Activated CD4-positive, alpha-beta T cell treated with anti-CD3 and anti-CD28 coated beads for 4 hours (primary cell): ENCODE measurements at regions not wholly inside any gene's neighbourhood (a gene's known extent, or its start where the extent isn't known, plus 50 kb on each side); places are given as distances from the start of the nearest gene placed in this dataset.
"Not testable (repeated sequence)": the region's sequence is repeated elsewhere in the genome, so short reads cannot be mapped to it uniquely, and the experiment has no call there.

Experiments used
- DNase-seq, 2 donors: peaks; one replicate each; pipeline ENCODE4 v3.0.0-alpha.2; 2020

- no peak for DNase-seq
Observed at GRCh38 chr1:99062192-99062591, 57.5 kb upstream of the PLPPR5 start.

- no peak for DNase-seq
Observed at GRCh38 chr1:99069146-99069545, 64.5 kb upstream of the PLPPR5 start.

- DNase-seq = not testable (repeated sequence)
Observed at GRCh38 chr1:99078529-99078928, 73.9 kb upstream of the PLPPR5 start.

GRCh38 chr1:99082366-99082765 lies 77.7 kb upstream of the PLPPR5 start:
- no peak for DNase-seq

GRCh38 chr1:99083338-99083737 lies 78.7 kb upstream of the PLPPR5 start:
- no peak for DNase-seq

- no peak for DNase-seq
Observed at GRCh38 chr1:99084562-99084961, 79.9 kb upstream of the PLPPR5 start.

GRCh38 chr1:99086057-99086456 lies 81.4 kb upstream of the PLPPR5 start:
- DNase-seq = no peak

GRCh38 chr1:99098589-99098988 lies 93.9 kb upstream of the PLPPR5 start:
- no peak for DNase-seq

GRCh38 chr1:99106274-99106673 lies 101.6 kb upstream of the PLPPR5 start:
- DNase-seq = no peak

- DNase-seq = no peak
Observed at GRCh38 chr1:99107680-99108079, 103.0 kb upstream of the PLPPR5 start.

- DNase-seq = no peak
Observed at GRCh38 chr1:99110140-99111041, 105.7 kb upstream of the PLPPR5 start.

GRCh38 chr1:99115231-99115630 lies 110.6 kb upstream of the PLPPR5 start:
- no peak for DNase-seq

- DNase-seq = no peak
Observed at GRCh38 chr1:99119188-99119587, 114.5 kb upstream of the PLPPR5 start.

GRCh38 chr1:99122039-99122438 lies 117.4 kb upstream of the PLPPR5 start:
- DNase-seq = no peak

GRCh38 chr1:99123936-99124335 lies 119.3 kb upstream of the PLPPR5 start:
- DNase-seq = no peak

- DNase-seq = no peak
Observed at GRCh38 chr1:99131546-99131945, 126.9 kb upstream of the PLPPR5 start.

- no peak for DNase-seq
Observed at GRCh38 chr1:99133756-99134500, 129.3 kb upstream of the PLPPR5 start.

GRCh38 chr1:99137554-99138206 lies 126.6 kb upstream of the PLPPR4 start:
- no peak for DNase-seq

- no peak for DNase-seq
Observed at GRCh38 chr1:99139876-99140275, 124.4 kb upstream of the PLPPR4 start.

- DNase-seq = no peak
Observed at GRCh38 chr1:99146129-99146848, 118.0 kb upstream of the PLPPR4 start.

- no peak for DNase-seq
Observed at GRCh38 chr1:99149952-99150351, 114.3 kb upstream of the PLPPR4 start.

GRCh38 chr1:99152132-99152531 lies 112.2 kb upstream of the PLPPR4 start:
- no peak for DNase-seq

- no peak for DNase-seq
Observed at GRCh38 chr1:99163671-99164070, 100.6 kb upstream of the PLPPR4 start.
